ENCODE measurements at regions not wholly inside any gene's neighbourhood (a gene's known extent, or its start where the extent isn't known, plus 50 kb on each side); places are given as distances from the start of the nearest gene placed in this dataset.

GRCh38 chr15:95290176-95290974 is 1040.1 kb upstream of the NR2F2 start:
- DNase-seq (ENCODE audit: low spot score), result no peak

GRCh38 chr15:95291898-95292472 is 1038.5 kb upstream of the NR2F2 start:
- DNase-seq (ENCODE audit: low spot score), result no peak

GRCh38 chr15:95292785-95293450 is 1037.6 kb upstream of the NR2F2 start:
- no peak for DNase-seq (ENCODE audit: low spot score)

DNA sequence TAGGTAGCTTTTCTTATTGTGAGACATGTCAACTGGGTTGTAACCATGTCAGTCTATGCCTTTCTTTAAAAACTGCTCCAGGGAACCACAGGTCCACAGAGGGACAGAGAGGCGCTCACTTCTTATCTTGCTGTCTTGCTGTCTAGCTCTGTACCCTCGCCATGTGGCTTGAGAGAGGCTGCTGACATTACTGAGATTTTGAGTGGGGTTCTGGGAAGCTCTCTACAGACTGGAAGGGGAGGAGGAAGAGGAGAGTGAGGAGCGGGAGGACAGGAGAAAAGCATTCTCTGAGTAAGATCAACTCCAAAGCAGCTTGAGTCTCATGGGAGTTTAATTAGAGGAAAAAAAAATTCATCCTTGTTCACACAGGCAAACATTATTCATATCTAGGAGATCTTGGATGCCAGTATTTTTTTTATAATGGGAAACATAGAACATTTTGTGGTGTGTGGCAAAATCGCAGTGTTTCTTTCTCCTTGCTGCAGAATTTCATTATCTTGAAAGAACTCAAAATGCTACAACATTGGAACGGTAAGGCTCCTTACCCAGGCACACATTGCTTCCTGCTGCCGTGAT is 1037.0 kb upstream of the NR2F2 start:
- no peak for DNase-seq (ENCODE audit: low spot score)

GRCh38 chr15:95295363-95295762 is 1035.1 kb upstream of the NR2F2 start:
- no peak for DNase-seq (ENCODE audit: low spot score)

GRCh38 chr15:95295896-95296625 is 1034.4 kb upstream of the NR2F2 start:
- DNase-seq (ENCODE audit: low spot score), result no peak

GRCh38 chr15:95296643-95297042 is 1033.9 kb upstream of the NR2F2 start:
- no peak for DNase-seq (ENCODE audit: low spot score)

DNA sequence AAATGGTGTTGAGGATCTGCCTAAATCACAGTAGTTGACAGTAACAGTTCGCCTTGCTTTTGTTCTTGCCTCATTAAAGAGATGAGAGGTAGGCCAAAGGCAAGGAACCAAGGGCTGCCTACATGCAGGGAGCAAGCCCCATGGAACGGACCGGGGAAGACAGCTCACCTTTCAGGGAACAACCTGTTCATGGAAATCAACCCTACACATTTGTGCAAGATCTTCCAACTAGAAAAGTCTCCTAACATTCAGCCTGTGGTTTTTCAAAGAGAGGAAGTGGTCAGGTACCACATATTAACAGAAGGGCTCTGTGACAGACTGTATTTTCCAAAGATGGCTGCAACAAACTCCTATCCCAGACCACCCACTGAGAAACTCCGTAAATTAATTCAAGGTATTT is 1031.8 kb upstream of the NR2F2 start:
- no peak for DNase-seq (ENCODE audit: low spot score)

DNA sequence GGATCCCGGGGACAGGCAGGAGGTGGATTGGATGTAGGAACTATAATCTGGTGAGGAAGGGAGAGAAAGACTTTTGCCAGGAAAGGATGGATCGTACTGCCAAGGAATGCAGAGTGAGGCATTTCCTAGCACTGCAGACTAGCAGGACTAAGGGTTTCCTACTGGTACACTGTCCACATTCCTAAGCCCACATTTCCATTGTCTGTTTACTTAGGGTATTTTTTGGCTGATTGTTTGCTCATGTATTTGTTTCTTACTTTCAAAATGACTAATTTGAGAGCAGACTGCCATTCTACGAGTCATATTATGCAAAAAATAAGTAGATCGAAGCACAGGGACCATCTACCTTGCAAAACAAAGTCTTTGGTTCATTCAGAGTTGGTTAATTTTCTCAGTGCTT is 1029.5 kb upstream of the NR2F2 start:
- DNase-seq (ENCODE audit: low spot score), result no peak

DNA sequence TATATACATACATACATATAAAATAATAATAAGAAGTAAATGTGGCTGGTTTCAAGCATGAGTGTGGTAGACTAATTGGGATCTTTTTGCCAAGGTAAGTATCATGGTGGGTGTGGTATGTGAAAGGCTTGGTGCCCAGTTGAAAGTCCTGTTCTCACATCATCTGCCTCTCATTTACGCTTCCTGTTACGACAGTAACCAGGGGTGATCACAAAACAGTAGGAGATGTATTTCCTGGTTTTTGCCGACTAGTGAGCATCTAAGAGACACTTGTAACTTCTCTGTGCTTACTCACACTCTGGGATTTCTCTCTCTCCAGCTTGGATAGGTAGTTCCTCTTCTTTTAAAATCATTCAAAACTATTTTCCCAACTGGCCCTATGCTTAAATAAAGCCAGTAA is 1028.3 kb upstream of the NR2F2 start:
- DNase-seq (ENCODE audit: low spot score), result no peak

- DNase-seq (ENCODE audit: low spot score), result no peak
Measured at GRCh38 chr15:95302809-95303208, 1027.7 kb upstream of the NR2F2 start.

GRCh38 chr15:95303713-95304112 is 1026.8 kb upstream of the NR2F2 start:
- no peak for DNase-seq (ENCODE audit: low spot score)

DNA sequence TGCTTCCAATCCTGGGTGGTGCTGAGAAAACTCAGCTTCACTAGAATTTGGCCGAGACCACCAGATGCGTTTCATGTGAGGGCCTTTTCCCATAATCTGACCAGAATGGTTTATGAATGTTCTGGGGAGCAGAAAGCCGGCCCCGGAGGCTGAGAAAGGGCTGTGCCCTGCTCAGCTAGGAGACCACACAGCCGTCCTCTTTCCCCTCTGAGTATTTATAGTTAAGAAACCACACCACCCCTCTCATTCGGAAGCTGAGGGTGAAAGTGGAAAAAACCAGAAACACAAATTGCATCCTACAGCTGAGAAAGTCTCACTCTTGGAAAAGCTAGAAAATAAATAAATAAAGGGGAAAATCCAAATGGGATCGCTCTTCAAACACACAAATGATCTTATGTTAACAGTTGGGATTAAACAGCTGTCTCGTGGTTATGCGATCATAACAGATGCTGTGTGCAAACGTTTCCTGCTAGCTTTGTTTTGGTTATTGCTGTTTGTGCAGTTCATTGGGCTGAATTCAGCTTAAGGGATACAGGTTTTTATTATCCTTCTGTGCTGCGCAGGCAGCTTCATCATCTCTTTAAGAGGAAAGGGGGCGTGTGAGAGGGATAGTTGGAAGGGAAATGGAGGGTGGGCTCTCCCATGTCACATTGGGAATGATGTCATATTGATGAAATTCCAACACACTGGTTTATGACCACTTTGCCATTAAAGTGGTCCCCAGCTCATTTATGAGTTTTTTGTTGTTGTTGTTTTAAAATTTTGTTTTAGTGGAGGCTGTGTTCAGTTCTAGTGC is 1026.2 kb upstream of the NR2F2 start:
- DNase-seq (ENCODE audit: low spot score), result no peak

DNA sequence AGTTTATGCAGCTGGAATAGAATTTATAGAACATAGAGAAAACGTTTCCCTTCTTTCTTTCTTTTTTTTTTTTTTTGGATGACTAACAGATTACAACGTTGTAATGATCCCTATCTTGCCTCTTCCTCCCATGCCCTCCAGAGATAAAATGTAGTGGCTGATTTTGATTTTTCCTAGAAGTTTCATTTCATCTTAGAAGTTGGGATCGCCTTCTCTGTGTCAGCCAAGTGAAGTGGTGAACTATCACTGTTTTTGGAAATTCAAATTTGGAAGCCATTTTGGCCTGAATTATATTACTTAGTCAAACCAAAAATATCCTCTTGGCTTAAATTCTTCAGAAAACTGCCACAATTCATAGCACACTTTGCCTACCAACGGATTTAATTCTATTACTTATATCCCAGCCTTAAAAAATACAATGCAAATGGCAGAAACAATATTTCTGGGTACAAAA is 1025.5 kb upstream of the NR2F2 start:
- DNase-seq (ENCODE audit: low spot score), result no peak

DNA sequence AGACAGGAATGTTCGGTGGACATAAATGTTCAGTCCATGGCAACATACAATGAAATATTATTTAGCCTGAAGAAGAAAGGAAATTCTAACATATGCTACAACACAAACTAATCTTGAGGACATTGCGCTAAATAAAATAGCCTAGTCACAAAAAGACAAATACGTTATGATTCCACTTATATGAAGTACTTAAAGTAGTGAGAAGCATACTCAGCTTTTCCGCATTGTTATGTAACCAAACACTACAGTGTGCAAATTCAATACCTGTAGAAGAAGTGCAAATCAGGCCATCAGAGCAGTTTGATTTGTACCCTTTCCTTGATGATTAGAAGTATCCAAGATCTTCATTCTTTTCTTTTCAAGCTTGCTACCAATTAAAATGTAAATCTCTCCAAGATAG is 1023.4 kb upstream of the NR2F2 start:
- DNase-seq (ENCODE audit: low spot score), result no peak

GRCh38 chr15:95319242-95319641 is 1011.3 kb upstream of the NR2F2 start:
- DNase-seq (ENCODE audit: low spot score), result no peak

GRCh38 chr15:95323796-95324195 is 1006.7 kb upstream of the NR2F2 start:
- DNase-seq (ENCODE audit: low spot score), result no peak

- no peak for DNase-seq (ENCODE audit: low spot score)
Measured at GRCh38 chr15:95324656-95325055, 1005.8 kb upstream of the NR2F2 start.

GRCh38 chr15:95325763-95326404 is 1004.6 kb upstream of the NR2F2 start:
- DNase-seq (ENCODE audit: low spot score), result no peak

DNA sequence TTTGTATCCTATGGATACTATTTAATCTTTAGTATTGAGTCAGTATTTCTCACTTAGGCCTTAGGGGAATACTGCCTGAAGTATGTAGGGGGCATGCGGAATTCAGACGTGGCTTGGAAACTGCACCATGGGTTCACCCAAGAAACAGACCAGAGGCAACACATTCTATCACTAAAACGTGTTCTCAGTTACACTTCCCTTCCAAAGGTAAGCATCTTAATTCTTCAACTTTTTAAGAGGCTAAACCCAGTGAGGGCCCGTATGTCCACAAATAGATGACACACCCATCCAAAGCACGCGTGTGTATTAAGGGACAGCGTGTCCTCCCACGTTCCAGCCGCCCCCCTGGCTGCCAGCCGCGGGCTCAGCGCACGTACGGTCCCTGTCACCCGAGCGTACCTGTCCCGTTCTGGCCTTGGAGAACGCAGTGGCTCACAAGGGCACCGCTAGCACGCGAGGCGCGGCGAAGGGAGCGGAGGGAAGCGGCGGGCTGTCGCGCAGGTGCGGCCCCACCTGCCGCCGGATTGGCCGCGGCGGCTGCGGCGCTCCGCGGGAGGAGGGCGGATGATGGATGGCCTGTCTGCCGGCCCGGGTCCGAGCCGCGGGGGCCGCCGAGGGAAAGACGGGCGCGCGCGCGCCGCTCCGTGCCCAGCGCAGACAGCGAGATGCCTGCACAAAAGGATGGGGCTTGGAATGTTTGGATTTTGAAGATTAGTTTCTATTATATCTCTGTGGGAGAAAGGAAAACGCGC is 1003.9 kb upstream of the NR2F2 start:
- DNase-seq (ENCODE audit: low spot score), result peak; percentile 61

Measured in ecto neural progenitor cell (in vitro differentiated cells).